PC-9 (cell line): ENCODE measurements at regions not wholly inside any gene's neighbourhood (a gene's known extent, or its start where the extent isn't known, plus 50 kb on each side); places are given as distances from the start of the nearest gene placed in this dataset.

Source experiments
- CTCF ChIP-seq: fragments of 200-600 bp; sonication (generic); conservative IDR thresholded peaks from 2 replicates; pipeline ENCODE4 v1.6.1; 2017; ENCODE audit warnings: mixed run types, antibody characterized with exemption, mild to moderate bottlenecking, moderate library complexity
- EZH2 ChIP-seq: fragments of 200-600 bp; sonication (generic); IDR thresholded peaks from 2 replicates; pipeline ENCODE4 v1.8.0; 2017; ENCODE audit warnings: antibody characterized with exemption, low read depth

- TF ChIP-seq CTCF (no peak), EZH2 (no peak)
These were observed 57.2 kb upstream of the LYZL2 start for GRCh38 chr10:30686708-30687107.
